Brain microvascular endothelial cell (primary cell): ENCODE measurements at regions not wholly inside any gene's neighbourhood (a gene's known extent, or its start where the extent isn't known, plus 50 kb on each side); places are given as distances from the start of the nearest gene placed in this dataset.

Experiments
- DNase-seq: peaks from one replicate; pipeline ENCODE4 v3.0.0-alpha.2; 2020
- H3K27ac ChIP-seq: fragments of 250-450 bp; sonication (Bioruptor Pico); 2 replicates; pipeline ENCODE4 v1.5.1; 2020; ENCODE audit warnings: mild to moderate bottlenecking, moderate library complexity
- H3K27me3 ChIP-seq: fragments of 250-450 bp; sonication (Bioruptor Pico); replicated peaks from 2 replicates; pipeline ENCODE4 v1.5.1; 2020; ENCODE audit warnings: mild to moderate bottlenecking
- H3K36me3 ChIP-seq: fragments of 250-450 bp; sonication (Bioruptor Pico); replicated peaks from 2 replicates; pipeline ENCODE4 v1.5.1; 2020; ENCODE audit warnings: mild to moderate bottlenecking
- H3K4me3 ChIP-seq: 2 replicates; pipeline ENCODE4 v1.5.1; 2011; ENCODE audit warnings: low read depth, mild to moderate bottlenecking, control low read depth, low read length, moderate library complexity
- in situ Hi-C: cut with HindIII; loops from 2 replicates; pipeline ENCODE4 v1.10.0; 2017; ENCODE audit warnings: low sequenced_read_pairs, low pct_ligation_motif_present
- TF ChIP-seq, protein P1 (sequence below): IDR thresholded peaks from 2 replicates; pipeline ENCODE4 v1.5.1; 2011; ENCODE audit warnings: low read depth, mild to moderate bottlenecking, moderate library complexity, low read length, control low read depth, inconsistent platforms; ENCODE audit errors: missing control alignments

- no peak for DNase-seq
- TF ChIP-seq, protein P1, sequence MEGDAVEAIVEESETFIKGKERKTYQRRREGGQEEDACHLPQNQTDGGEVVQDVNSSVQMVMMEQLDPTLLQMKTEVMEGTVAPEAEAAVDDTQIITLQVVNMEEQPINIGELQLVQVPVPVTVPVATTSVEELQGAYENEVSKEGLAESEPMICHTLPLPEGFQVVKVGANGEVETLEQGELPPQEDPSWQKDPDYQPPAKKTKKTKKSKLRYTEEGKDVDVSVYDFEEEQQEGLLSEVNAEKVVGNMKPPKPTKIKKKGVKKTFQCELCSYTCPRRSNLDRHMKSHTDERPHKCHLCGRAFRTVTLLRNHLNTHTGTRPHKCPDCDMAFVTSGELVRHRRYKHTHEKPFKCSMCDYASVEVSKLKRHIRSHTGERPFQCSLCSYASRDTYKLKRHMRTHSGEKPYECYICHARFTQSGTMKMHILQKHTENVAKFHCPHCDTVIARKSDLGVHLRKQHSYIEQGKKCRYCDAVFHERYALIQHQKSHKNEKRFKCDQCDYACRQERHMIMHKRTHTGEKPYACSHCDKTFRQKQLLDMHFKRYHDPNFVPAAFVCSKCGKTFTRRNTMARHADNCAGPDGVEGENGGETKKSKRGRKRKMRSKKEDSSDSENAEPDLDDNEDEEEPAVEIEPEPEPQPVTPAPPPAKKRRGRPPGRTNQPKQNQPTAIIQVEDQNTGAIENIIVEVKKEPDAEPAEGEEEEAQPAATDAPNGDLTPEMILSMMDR, result no peak
- in situ Hi-C loops, result no loop called here
- Histone ChIP-seq H3K36me3 (no peaks in the 10 kb centered on the region), H3K27ac (no peak overlapping the region), H3K4me3 (no peak overlapping the region), H3K27me3 (no peaks in the 10 kb centered on the region)
Measured at GRCh38 chr3:89625945-89626344, 518.5 kb downstream of the EPHA3 start.

DNA sequence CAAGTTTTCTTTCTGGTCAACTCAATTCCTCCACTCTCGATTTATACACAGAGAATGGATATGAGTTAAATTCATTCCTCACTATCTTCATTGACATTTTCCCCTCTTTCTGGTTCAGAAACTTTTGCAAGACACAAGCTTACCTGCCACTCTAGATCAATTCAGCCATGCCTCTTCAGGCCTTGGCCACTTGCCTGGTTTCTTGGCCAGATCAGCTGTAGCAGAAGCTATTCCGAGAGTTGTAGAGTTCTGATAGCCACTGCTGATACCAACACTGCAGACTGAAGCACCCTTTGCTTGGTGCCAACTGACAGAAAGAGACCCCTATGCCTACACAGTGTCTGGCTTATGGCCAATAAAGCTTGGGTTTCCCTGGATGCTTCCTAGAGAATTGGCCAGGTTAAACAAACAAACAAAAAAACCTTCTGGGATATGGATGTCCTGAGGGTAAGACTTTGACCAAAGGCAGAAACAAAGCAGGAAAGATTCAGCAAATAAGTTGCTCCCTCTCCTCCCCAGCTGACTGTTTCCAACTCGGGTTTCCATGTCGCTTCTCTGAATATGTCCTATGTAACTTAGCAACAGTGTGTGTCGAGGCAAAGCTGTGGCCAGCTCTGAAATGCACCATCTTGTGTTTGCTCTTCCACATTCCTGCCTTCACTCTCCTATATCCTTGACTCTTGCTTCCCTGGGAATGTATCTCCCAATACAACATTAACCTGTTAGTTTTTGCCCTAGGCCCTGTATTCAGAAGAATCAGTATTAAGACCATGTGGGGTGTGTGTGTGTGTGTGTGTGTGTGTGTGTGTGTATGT lies 521.6 kb downstream of the EPHA3 start:
- H3K4me3 ChIP-seq, result no peak overlapping the region
- no peaks in the 10 kb centered on the region for H3K36me3 ChIP-seq
- DNase-seq, result no peak
- TF ChIP-seq, protein P1, result no peak
- in situ Hi-C loops, result no loop called here
- H3K27me3 ChIP-seq, result no peaks in the 10 kb centered on the region
- H3K27ac ChIP-seq, result no peak overlapping the region

- Histone ChIP-seq H3K27me3 (no peaks in the 10 kb centered on the region), H3K36me3 (no peaks in the 10 kb centered on the region), H3K4me3 (no peak overlapping the region), H3K27ac (no peak overlapping the region)
- in situ Hi-C loops, result no loop called here
- TF ChIP-seq, protein P1, result no peak
- DNase-seq, result no peak
Measured at GRCh38 chr3:89635137-89635536, 527.7 kb downstream of the EPHA3 start.

DNA sequence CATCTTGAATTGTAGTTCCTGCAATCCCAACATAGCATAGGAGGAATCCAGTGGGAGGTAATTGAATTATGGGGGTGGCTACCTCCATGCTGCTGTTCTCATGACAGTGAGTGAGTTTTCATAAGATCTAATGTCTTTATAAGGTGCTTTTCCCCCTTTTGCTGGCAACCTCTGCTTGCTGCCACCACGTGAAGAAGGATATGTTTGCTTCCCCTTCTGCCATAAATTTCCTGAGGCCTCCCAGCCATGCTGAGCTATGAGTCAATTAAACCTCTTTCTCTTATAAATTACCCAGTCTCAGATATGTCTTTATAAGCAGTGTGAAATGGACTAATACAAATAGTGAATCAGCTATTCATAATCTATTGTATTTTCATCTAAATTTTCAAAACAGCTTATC lies 537.3 kb downstream of the EPHA3 start:
- H3K36me3 ChIP-seq, result no peaks in the 10 kb centered on the region
- no peak overlapping the region for H3K4me3 ChIP-seq
- DNase-seq, result no peak
- H3K27ac ChIP-seq, result no peak overlapping the region
- in situ Hi-C loops, result no loop called here
- TF ChIP-seq, protein P1, result no peak
- H3K27me3 ChIP-seq, result no peaks in the 10 kb centered on the region

- TF ChIP-seq, protein P1, result no peak
- H3K27ac ChIP-seq, result no peak overlapping the region
- no peaks in the 10 kb centered on the region for H3K36me3 ChIP-seq
- in situ Hi-C loops, result no loop called here
- no peaks in the 10 kb centered on the region for H3K27me3 ChIP-seq
- no peak overlapping the region for H3K4me3 ChIP-seq
- DNase-seq, result no peak
Measured at GRCh38 chr3:89649431-89649830, 542.0 kb downstream of the EPHA3 start.

- Histone ChIP-seq H3K27me3 (no peaks in the 10 kb centered on the region), H3K4me3 (no peak overlapping the region), H3K27ac (no peak overlapping the region), H3K36me3 (no peaks in the 10 kb centered on the region)
- in situ Hi-C loops, result no loop called here
- TF ChIP-seq, protein P1, result no peak
- no peak for DNase-seq
Measured at GRCh38 chr3:89654031-89654430, 546.6 kb downstream of the EPHA3 start.
